ENCODE measurements at regions not wholly inside any gene's neighbourhood (a gene's known extent, or its start where the extent isn't known, plus 50 kb on each side); places are given as distances from the start of the nearest gene placed in this dataset.
"Not testable (repeated sequence)": the region's sequence is repeated elsewhere in the genome, so short reads cannot be mapped to it uniquely, and the experiment has no call there.

DNA sequence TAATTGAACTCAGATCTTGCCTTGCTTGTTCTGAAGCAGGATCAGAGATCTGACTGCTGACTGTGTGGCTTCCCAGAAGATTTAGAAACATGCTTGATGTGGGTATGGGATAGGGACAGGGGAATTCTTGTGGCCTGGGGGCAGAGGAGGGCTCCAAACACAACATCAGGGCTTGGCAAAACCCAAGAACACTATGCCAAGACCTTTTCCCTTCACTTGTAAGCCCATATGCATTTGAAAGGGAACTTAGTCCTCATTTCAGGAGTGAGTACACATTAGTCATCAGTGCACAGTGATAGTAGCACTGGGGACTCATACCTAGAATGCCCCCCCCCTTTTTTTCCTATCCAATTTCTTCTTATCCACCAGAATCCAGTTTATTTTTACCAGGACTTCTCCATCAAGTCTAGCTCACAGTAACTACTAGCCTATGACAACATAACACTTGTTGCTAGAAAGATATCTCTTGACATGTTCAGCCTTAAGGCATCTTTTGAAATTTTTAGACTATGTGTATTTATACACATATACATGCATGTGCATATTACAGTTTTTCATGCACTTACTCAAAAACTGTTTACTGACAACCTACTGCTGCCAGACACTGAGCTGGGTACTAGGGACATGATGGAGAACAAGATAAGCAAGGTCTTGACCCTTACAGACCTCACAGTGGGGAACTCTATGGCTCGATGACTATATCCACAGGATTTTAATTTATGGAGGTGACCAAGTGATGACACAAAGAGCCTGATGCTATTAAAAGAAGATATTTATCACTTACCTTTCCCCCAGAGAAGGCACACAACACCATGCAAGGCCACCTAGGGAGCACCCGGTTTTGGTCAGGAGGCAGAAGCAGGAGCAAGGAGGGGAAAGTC lies 158.3 kb upstream of the MAP3K1 start:
- no peak for DNase-seq

DNA sequence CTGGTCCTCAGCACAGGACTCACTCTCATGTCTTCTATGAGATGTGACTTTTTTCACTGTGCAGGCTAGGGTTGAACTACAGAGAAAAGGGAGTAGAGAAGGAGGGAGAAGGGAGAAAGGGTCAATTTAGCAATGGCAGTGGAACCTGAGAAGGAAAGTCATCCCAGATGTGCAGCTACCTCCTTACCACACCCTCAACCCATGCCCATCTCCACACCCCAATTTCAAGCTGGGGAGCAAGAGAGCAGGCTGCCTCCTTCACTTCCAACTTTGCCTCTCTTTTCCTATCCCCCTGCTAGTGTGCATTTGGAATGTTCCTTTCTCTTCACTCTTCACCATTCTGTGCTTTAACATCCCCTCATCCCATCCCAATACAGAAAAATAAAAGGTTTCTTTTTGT lies 163.5 kb upstream of the MAP3K1 start:
- no peak for DNase-seq

DNA sequence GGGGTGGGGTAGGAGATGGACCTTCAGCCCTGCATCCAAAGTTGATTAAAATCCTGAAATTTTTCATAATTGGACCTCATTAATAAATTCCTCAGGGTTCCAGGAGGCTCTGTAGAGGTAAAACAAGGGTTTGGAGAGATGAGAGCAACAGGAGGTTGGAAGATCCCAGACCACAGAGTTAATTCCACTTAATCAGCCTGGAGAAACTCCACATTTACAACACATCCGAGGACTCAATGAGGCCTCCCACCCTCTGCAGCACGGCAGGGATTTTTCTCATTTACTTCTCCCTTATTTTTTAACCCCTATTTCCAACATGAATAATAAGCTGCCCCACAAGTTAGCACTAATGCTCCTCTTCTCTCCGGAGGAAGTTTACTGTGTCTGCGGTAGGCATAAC lies 165.0 kb upstream of the MAP3K1 start:
- DNase-seq = no peak

DNA sequence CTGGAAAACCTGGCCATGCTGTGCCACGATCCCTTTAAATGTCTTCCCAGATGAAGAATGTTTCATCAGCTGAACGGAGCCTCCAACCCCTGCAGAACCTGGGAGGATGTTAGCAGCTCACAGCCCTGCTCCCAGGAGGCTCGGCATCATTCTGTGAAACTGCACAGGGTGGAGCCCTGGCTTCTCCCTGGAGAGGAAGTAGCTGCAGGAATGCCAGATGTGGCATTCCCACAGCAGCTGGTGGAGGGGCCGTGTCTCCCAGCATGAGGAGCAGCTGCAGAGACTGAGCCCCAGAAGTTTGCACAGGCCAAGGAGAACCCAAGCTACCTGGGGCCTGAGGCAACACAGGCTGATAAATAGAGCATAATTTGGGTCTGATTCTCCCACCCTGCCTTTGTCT lies 165.8 kb upstream of the MAP3K1 start:
- no peak for DNase-seq

DNA sequence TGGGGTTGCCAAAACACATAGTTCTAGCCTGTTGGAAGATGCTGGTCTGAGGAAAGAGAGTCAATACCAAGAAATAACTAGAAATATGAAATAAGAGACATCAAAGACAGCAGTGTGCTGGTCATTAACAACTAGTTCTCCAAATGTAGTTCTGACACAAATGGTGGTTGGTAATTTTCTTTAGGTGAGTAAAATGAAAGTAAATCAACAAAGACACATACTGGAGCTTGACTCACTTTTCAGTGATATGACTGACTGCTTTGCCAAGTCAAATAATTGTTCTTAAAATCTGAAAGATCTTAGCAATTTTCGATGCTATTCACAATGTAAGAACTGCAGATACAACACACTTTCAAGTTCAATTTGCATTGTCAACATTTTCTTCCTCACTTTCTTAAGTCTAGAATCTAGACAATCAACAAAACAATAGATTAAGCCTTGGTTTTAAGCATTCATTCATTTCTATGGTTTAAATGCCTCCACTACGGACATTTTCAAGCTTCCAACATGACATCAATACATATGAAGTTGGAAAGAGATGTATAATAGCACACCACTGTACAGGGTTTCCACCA lies 166.8 kb upstream of the MAP3K1 start:
- no peak for DNase-seq

DNA sequence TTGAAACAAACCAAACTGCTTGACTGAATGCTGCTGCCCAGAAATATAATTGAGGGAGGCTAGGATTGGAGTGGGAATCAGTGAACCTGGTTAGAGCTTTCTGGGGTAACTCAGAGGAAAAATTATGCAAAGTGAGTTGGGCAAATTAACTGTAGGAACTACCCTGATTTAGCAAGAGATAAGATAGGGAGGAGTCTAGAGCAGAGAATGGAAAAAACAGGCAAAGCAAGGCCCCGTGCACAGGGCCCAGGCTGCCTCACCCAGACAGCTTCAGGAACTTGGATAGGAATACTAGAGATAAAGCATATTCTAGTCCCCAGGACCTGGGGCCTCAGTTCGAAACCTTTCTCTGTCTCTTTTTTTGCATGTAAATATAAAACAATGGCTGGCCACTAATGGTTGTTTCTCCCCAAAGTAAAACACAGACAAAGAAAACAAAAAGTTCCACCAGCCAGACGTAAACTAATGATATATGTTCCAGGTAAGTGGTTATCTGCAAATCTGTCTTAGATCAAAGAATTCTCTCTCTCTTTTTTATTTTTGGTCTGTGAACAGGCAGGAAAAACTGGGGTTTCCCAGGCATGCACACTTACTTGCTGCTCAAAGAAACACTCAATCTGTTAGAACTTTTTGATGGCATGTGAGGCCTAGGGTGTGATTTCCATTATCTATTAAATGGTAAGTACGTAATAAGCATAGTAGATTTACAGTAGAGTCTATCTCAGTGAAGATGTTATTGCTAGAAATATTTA lies 168.1 kb upstream of the MAP3K1 start:
- DNase-seq = no peak

DNA sequence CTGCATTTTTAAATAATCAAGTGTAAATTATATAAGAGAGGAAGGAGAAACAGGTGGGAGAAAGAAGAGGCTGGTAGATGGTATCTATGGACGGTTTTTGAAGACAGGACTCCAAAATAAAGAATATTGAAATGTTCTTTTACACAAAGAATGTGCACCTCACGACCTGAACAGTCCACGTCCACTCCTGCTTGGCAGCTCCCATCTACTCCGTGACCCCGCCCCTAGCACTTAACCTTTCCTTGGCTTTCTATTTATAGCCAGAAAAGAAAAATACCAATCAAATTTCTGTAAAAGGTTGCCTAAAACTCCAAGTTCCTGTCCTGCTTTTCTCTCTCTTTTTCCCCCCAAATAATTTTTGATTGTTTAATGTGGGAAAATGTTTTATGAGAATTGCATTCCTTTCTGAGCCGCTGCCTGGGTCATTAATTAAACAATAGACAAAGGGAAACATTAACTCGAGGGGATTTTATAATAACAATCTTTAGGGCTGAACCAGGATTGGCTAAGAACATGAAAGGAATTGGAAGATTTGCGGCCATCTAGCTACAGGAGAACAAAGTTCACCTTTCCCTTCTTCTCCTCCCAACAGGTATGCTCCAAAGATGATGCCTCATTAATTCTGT lies 173.6 kb upstream of the MAP3K1 start:
- DNase-seq = no peak

DNA sequence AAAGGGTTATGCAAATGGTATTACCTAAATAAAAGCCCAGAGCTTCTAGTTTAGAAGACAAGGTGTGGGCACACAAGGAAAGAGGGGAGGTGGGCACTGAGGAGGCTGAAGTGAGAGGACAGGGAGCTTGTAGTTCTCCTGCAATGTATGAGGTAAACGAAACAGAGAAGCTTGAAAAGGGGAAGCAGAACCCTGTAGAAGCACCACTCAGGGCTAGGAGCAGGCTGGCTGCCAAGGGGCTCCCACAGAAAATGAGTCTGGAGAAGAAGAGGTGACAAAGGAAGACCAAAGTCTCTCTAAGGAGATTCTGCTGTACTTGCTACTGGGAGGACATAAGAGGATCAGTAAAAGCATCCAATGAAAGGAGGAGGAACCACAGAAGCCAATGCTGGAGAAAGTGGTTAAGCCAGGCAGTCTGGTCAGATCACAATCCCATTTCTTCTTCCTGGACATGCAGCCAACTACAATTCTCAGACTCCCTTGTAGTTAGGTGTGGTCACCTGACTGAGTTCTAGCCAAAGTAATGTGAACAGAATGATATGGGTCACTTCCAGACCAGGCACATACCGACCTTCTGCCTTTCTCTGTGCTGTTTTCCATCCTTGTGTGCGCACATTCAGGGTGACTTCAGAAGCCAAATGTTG lies 174.5 kb upstream of the MAP3K1 start:
- no peak for DNase-seq

DNA sequence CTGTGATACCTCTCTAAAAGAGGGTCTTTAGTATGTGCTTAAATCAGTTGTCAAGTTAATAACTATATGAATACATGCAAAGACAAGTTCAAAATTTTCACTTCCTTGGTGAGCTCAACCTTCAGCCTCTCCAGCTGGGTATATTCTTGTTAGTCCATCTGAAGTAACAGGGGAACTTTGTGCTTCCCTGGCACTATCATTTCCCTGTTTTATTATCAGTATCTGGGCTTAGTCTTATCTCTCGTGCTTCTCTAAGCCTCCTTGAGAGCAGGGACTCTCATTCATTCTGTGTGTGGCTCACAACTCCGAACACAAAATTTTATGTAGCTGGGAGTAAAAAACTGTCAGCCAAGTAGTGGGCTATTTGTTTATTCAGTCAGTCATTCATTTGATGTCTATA lies 175.9 kb upstream of the MAP3K1 start:
- no peak for DNase-seq

DNA sequence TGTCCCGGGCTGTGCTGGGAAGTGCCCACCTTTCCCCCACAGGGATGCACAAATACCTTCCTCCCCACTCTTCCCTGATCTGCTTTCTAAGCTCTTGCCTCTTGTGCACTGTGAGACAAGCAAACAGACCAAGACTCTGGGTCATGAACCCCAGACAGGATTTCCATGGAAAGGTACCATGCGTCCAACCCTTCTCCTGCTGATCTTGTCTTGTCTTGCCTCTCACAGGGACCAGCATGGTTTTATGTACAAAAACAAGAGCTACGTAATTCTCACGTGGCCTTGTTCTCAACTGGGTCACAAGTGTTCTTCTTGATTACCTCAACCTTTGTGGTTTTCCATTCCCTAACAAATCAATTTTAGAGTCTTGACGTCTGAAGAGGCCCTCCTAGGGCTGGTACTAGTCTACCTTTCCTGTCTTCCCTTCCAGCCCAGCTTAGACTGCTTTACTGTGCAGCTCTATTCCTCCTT lies 176.5 kb upstream of the MAP3K1 start:
- DNase-seq = no peak

DNA sequence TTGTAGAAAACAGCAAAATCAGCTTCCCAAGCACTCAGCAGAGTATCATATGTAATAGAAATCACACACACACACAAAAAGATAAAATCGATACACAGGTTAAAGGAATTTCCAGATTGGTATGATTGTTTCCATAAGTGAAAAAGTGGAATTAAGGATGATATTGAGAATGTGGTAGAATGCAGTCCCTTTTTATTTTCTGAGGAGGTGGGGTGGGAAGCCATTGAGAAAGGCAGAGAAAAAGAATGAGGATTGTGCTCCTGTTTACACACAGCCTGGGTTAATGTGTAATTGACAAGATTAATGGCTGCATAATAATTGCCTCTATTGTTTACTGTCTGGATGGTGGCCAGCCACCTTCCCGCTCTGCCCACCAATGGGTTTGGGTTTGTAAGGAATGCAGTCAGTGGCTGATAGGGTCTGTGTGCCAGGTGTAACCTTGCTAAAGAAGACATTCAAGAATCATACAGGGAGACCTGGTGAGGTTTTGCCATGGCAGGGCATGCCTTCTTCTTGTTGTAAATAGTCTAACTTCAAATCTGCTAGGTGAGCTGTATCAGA lies 177.2 kb upstream of the MAP3K1 start:
- peak; percentile 10 for DNase-seq

DNA sequence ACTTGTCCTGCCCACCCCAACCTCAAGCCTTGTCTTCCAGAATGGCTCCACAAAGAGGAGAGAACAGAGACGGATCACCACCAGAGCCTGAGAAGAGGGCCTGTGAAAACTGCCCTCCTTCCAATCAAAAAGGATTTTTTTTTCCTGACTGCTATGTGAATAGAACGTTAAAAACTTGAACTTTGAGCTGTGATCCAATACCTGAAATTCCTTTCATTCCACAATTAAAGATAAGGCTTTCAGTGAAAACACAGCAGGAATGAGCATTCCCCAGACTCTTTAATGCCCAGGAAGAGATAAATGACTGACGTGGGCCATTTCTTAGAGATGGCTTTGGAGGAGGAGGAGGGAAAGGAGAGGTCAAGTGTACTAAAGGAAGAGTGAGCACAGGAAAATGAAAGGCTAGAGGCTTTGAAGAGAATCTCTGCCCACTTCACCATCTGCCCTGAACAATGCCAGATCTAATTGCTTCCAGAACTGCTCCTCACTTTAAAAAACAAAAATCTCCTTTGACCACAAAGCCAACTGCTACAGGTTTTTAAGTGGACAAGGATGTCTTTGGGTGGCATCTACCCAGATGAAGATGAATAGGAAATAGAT lies 177.9 kb upstream of the MAP3K1 start:
- no peak for DNase-seq

DNA sequence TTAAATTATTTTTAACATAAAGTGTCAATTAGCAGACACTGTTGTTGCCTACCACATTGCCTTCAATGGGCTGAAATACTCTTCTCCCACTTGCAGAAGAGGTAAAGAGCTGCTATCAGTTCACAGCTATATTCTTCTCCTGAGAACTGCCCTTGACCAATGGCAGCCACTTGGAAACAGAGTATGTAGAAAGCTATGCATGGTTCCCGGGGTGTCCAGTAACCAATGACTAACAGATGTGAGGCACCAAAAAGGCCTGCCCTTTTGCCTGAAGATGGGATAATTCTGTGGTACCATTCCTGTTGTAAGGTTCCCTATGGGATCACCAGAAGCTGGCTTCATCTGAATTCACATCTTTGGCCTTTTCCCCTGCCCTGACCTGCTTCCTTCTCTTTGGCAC lies 181.4 kb upstream of the MAP3K1 start:
- no peak for DNase-seq

DNA sequence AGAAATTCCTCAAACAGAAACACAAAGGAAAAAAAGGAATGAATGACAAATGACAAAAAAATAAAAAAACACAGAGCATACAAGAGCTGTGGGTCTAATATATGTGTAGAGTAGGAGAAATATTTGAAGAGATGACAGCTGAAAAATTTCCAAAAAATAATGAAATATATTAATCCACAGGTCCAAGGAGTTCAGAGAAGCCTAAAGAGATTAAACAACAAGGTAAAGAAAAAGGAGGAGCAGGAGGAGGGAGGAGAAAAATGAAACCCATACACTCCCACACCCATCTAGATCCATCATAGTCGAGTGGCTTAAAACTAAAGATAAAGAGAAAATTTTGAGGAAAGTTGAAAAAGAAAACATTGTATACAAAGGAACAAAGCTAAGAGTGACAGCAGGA lies 182.4 kb upstream of the MAP3K1 start:
- DNase-seq = no peak

DNA sequence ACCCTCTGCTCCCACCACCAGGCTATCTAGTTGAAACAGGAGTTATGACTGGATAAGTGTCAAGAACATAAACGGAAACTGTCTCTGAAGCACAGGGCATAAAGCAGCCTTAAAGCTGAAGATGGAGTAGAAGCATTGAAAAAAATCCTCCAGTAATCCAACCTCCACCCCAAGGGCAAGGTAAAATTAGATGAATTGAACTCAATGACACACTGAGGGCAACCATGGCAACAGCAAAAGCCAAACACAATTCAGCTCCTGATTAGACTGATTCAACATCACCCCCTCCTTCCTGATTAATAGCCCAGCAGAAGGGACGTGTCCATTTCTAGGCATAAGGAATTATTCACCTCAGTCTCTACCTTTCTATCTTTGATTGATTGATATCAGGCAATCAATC lies 183.2 kb upstream of the MAP3K1 start:
- DNase-seq = no peak

DNA sequence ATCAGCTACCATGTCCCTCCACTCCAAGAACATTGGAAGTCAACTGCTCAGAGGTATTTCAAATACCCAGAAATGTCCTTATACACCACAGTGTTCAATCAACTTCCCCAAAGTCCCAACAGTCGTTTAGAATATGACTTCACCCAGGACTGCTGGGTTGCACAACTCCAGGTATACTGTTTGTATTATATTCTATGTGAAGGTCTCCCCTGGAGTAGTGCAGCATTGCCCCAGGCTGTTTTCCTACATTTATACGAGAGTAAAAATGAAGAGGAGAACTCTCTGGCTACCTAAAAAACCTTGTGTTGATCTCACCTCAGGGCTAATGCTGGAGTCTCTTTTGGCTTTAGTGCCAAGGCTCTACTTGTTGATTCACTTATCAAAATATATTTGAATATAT lies 183.6 kb upstream of the MAP3K1 start:
- no peak for DNase-seq

DNA sequence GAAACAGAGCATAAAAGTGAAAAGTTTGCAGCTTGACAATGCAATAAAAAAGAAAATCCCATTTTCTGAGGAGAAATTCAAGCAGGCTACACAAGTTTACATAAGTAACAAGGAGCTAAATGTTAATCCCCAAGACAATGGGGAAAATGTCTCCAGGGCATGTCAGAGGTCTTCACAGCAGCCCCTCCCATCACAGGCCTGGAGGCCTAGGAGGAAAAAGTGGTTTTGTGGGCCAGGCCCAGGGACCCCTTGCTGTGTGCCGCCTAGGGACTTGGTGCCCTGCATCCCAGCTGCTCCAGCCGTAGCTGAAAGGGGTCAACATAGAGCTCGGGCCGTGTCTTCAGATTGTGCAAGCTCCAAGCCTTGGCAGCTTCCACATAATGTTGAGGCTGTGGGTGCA lies 186.7 kb upstream of the MAP3K1 start:
- not testable (repeated sequence) for DNase-seq

DNA sequence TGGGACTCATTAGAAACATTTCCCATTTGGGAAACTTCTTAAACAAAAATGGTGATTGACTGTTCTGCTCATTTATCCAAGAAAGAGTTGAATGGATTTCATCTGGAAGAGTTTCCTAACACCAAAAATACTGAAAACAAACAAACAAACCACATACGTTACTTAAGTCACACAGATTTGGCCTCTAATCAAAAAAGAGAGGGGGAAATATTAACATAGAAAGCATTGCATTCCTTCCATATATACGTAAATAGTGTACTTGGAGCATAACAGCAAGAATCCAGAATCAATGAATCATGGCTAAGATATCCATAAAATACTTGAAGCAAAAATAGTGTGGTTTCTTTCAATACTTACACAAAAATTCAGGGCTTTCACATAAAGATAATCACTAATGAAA lies 189.8 kb upstream of the MAP3K1 start:
- DNase-seq = no peak

DNA sequence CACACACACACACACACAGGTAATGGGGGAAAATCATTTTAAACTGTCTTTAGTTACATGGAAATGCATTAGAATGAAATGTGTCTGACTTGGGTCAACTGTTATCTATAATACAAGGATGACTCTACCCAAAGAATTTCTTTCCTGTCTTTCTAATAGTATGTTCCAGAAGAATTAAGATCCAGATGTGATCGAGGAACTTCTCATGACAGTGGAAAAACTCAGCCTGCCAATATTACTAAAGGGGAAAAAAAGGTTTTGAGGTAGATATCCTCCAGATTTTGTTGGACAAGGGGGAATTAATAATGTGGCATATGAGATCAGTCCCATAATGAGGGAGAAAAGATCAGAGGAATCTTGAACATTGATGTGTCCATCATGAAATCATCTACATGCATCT lies 190.6 kb upstream of the MAP3K1 start:
- DNase-seq = no peak

DNA sequence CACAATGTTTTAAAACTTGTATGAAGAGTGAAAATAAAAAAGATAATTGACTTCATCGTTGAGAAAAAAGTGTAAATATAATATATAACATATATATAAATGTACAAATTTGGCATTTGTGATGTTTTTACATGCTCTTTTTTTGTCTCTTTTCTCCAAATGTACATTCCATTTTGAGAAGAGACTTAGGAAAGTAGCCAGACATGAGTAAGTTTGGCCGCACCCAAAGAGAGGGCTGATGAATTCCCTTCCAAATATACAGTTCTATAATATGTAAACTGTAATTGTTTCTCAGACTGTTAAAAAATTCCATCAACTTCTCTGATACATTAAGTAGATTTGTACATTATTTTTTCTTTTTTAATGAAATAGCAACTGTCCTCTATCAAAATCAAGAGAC lies 193.2 kb upstream of the MAP3K1 start:
- DNase-seq = no peak

DNA sequence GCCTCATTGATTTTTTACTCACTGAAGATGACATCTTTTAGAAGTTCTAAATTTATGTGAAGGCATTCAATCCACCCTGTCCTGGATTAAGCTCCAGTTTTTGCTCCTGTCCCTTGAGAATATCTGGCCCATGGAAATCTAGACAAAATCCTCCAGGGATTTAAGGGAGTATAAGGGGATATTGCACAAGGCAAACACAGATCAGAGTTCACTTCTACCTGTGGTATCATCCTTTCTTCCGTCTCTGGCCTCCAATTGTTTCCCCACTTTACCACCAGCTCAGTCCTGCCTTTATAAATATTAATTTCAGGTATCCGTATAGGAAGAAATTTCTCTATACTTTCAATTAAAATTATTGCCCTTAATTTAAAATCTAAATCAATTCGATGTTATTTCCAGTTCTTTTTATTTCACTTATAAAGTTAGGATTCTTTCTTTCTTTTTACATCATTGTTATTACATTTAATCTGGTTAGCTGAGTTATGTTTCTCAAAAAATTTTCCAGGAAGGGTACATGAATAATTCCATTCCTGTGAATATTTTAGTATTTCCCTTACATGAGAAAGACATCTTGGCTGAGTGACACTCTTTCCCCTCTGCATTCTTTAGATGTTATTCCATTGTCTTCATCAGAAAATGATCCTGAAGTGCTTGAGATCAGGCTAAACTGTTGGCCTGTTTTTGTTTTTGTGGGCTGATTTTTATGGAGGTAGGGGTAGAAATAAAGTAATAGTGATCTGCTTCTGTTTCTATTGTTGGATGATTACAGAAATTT lies 194.3 kb upstream of the MAP3K1 start:
- DNase-seq = no peak
